Ovary (tissue), 7 donors: ENCODE measurements at regions not wholly inside any gene's neighbourhood (a gene's known extent, or its start where the extent isn't known, plus 50 kb on each side); places are given as distances from the start of the nearest gene placed in this dataset.
"Not testable (repeated sequence)": the region's sequence is repeated elsewhere in the genome, so short reads cannot be mapped to it uniquely, and the experiment has no call there.

Experiments used
- DNase-seq, 5 donors: peaks; one replicate each; pipeline ENCODE4 v3.0.0-alpha.2; 2019 to 2020
- H3K27ac ChIP-seq, 2 donors: fragments of 200-600 bp; one replicate each; pipeline versions ENCODE4 v1.5.1 to v1.8.0; 2019 to 2022
- H3K27me3 ChIP-seq: fragments of 200-600 bp; one replicate; pipeline ENCODE4 v1.8.0; 2022
- H3K36me3 ChIP-seq: fragments of 200-600 bp; sonication (generic); one replicate; pipeline ENCODE4 v1.5.1; 2019
- H3K4me1 ChIP-seq: one replicate; pipeline ENCODE4 v1.8.1; 2013; ENCODE audit warnings: mild to moderate bottlenecking, moderate library complexity; ENCODE audit not compliant: insufficient read depth
- H3K4me3 ChIP-seq: fragments of 200-600 bp; sonication (generic); one replicate; pipeline ENCODE4 v1.5.1; 2017
- H3K9me3 ChIP-seq, 2 donors: fragments of 200-600 bp in 1 of 2; sonication (generic) in 1 of 2; one replicate each; pipeline versions ENCODE4 v1.5.1 to v1.8.1; 2013 to 2019; ENCODE audit warnings: mild to moderate bottlenecking in 1 of 2, moderate library complexity in 1 of 2
- CTCF ChIP-seq, 3 donors: fragments of 450-650 bp in 2 of 3; fragments of 200-600 bp in 1 of 3; IDR thresholded peaks; one replicate each; pipeline versions ENCODE4 v1.5.1 to v1.8.0; 2016 to 2022; ENCODE audit warnings: antibody characterized with exemption in 3 of 3, mild to moderate bottlenecking in 1 of 3
- EP300 ChIP-seq: sonication (generic); formaldehyde crosslinking; IDR thresholded peaks from one replicate; pipeline ENCODE4 v1.6.1; 2017; ENCODE audit warnings: antibody characterized with exemption
- POLR2A ChIP-seq: fragments of 450-650 bp; IDR thresholded peaks from one replicate; pipeline ENCODE4 v1.6.1; 2017; ENCODE audit warnings: antibody characterized with exemption, mild to moderate bottlenecking, moderate library complexity
- WGBS, 3 donors: extraction: QIAGEN DNeasy Blood & Tissue Kit in 1 of 3; methylation state at CpG; one replicate each; pipeline versions ENCODE4 v1.1.5 to v1.1.7; 2013 to 2017; 5-methylcytosine and 5-hydroxymethylcytosine counted together
- intact Hi-C, 4 donors: fragments of 100-400 bp; cut with DNase I; formaldehyde crosslinking; loops; one replicate each; pipeline versions ENCODE4 v1.11.0 to v1.15.1; 2022 to 2023
- donor health status: DM: no; HTN: no; CAD: no; lungs with moderate emphysema.
- donor health status: DM: no; HTN: no; CAD: no.
- donor health status: Bipolar disorder and iron deficiency.
- donor health status: DM: no; HTN: no; CAD: no.
- donor health status: DM: yes; HTN: yes; CAD: no.

DNA sequence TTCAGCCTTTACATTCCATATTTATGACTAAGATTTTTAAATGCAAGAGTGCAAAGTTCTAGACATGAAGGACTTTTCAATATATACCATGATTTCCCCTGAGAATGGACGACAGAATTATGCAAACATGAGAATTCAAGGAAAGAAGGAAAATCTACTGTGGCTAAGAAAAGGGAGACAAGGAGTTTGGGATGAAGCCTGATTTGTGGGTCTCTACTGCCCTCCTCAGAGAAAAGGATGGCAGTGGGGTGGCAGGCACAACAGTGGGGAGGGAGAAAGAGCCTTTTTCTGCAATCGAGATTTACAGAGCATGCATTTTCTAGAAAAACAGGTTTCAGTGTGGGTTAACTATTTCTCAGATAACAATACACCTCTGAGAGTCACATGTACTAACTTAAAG, 466.9 kb upstream of the NRSN1 start:
- Histone ChIP-seq H3K36me3 (no peaks in the 10 kb centered on the region), H3K4me3 (no peak overlapping the region), H3K27ac (no peak overlapping the region), H3K4me1 (no peaks in the 10 kb centered on the region), H3K9me3 (no peaks in the 10 kb centered on the region), H3K27me3 (no peaks in the 10 kb centered on the region)
- intact Hi-C loops, result no loop called here
- WGBS, 3 donors, result 2 to 14% (median 7%) methylated on average over 2 of the region's 2 CpGs
- DNase-seq, result no peak
- no peak for TF ChIP-seq POLR2A
- TF ChIP-seq CTCF (IDR thresholded peaks at IDR 0.05), result no peak

GRCh38 chr6:23661549-23661948, 464.5 kb upstream of the NRSN1 start:
- 90 to 94% (median 91%) methylated on average over 4 of the region's 4 CpGs for WGBS, 3 donors
- H3K36me3 ChIP-seq, result no peaks in the 10 kb centered on the region
- no peaks in the 10 kb centered on the region for H3K4me1 ChIP-seq
- intact Hi-C loops, result no loop called here
- H3K4me3 ChIP-seq, result no peak overlapping the region
- H3K9me3 ChIP-seq, result no peaks in the 10 kb centered on the region
- DNase-seq, result no peak
- TF ChIP-seq POLR2A (no peak), EP300 (no peak), CTCF (IDR thresholded peaks at IDR 0.05) (no peak)
- no peaks in the 10 kb centered on the region for H3K27me3 ChIP-seq
- no peak overlapping the region for H3K27ac ChIP-seq

DNA sequence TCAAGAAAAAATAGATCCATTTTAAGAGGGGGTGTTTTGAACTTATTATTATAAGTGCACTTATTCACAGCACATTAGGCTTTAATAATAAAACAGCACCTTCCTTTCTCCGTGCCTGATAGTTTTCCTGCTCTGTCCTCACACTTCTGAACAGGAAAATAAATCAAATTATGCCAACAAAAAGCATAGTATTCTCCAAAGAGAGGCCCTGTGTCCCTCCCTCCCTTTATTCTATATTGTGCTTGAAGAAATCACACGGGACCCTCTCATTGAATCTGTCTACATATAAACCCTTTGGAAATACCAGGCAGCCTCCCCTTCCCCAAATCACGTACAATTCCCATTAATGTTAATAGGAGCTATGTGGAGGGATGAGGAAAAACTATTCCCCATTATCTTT, 462.9 kb upstream of the NRSN1 start:
- no peak for DNase-seq
- WGBS, 3 donors, result 70 to 71% (median 71%) methylated on average over 3 of the region's 3 CpGs

DNA sequence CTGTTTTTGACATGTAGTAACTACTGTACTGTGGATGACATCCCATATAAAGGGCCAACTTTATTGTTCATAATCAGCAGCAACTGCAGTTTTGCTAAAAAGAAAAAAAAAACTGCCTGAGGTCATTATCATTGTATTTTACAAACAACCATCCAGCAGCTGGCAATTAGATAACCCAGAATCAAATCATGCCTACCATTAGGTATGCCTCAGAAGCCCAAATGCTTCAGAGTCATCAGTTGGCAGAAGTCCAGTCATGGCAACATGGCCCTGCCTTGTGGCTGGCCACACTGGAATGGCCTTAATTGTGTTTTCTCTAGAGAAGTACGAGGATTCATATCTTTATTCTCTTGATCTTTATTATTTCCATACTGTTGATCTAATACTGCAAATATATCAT, 462.4 kb upstream of the NRSN1 start:
- TF ChIP-seq EP300 (no peak), CTCF (IDR thresholded peaks at IDR 0.05) (no peak), POLR2A (no peak)
- no peak for DNase-seq
- no peak overlapping the region for H3K27ac ChIP-seq
- H3K27me3 ChIP-seq, result no peaks in the 10 kb centered on the region
- H3K36me3 ChIP-seq, result no peaks in the 10 kb centered on the region
- intact Hi-C loops, result no loop called here
- H3K9me3 ChIP-seq, result no peaks in the 10 kb centered on the region
- H3K4me1 ChIP-seq, result no peaks in the 10 kb centered on the region
- no peak overlapping the region for H3K4me3 ChIP-seq
- WGBS, 3 donors, result 69 to 80% (median 70%) methylated on average over 1 of the region's 1 CpG

More for the DNA sequence above, 462.9 kb upstream of the NRSN1 start:
- TF ChIP-seq CTCF (IDR thresholded peaks at IDR 0.05), result no peak
- no peak for TF ChIP-seq EP300
- TF ChIP-seq POLR2A, result no peak
- no peaks in the 10 kb centered on the region for H3K27me3 ChIP-seq
- H3K4me1 ChIP-seq, result no peaks in the 10 kb centered on the region
- H3K9me3 ChIP-seq, result no peaks in the 10 kb centered on the region
- no peaks in the 10 kb centered on the region for H3K36me3 ChIP-seq
- H3K4me3 ChIP-seq, result no peak overlapping the region
- no peak overlapping the region for H3K27ac ChIP-seq
- intact Hi-C loops, result no loop called here

DNA sequence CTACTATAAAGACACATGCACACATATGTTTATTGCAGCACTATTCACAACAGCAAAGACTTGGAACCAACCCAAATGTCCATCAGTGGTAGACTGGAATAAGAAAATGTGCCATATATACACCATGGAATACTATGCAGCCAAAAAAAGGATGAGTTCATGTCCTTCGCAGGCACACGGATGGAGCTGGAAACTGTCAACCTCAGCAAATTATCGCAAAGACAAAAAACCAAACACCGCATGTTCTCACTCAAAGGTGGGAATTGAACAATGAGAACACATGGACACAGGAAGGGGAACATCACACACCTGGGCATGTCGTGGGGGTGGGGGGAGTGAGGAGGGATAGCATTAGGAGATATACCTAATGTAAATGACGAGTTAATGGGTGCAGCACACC, 460.1 kb upstream of the NRSN1 start:
- H3K9me3 ChIP-seq, H3K27me3 ChIP-seq, H3K4me3 ChIP-seq, intact Hi-C loops, DNase-seq, H3K36me3 ChIP-seq, H3K4me1 ChIP-seq, H3K27ac ChIP-seq: not testable (repeated sequence)
- WGBS, 3 donors, result 90 to 97% (median 95%) methylated on average over 6 of the region's 6 CpGs
